Hindlimb muscle (tissue), 1 donor: ENCODE measurements at regions not wholly inside any gene's neighbourhood (a gene's known extent, or its start where the extent isn't known, plus 50 kb on each side); places are given as distances from the start of the nearest gene placed in this dataset.

Experiments
- DNase-seq: peaks from one replicate; pipeline ENCODE4 v3.0.0-alpha.2; 2013

GRCh38 chr1:87730274-87731216, 401.9 kb downstream of the LMO4 start:
- DNase-seq, result no peak

GRCh38 chr1:87733386-87733785, 404.7 kb downstream of the LMO4 start:
- no peak for DNase-seq

- DNase-seq, result no peak
Measured at GRCh38 chr1:87735750-87736149, 407.1 kb downstream of the LMO4 start.

GRCh38 chr1:87739141-87739540, 410.5 kb downstream of the LMO4 start:
- DNase-seq, result no peak

GRCh38 chr1:87739704-87740103, 411.0 kb downstream of the LMO4 start:
- no peak for DNase-seq

GRCh38 chr1:87743256-87743655, 414.6 kb downstream of the LMO4 start:
- DNase-seq, result no peak

GRCh38 chr1:87744056-87744455, 415.4 kb downstream of the LMO4 start:
- DNase-seq, result no peak

- no peak for DNase-seq
Measured at GRCh38 chr1:87744763-87745162, 416.1 kb downstream of the LMO4 start.

- no peak for DNase-seq
Measured at GRCh38 chr1:87753366-87753765, 424.7 kb downstream of the LMO4 start.

- no peak for DNase-seq
Measured at GRCh38 chr1:87754139-87754538, 425.5 kb downstream of the LMO4 start.

- no peak for DNase-seq
Measured at GRCh38 chr1:87757676-87758075, 429.0 kb downstream of the LMO4 start.

GRCh38 chr1:87759421-87760087, 430.9 kb downstream of the LMO4 start:
- no peak for DNase-seq

GRCh38 chr1:87760155-87760554, 431.5 kb downstream of the LMO4 start:
- no peak for DNase-seq

GRCh38 chr1:87760654-87761053, 432.0 kb downstream of the LMO4 start:
- DNase-seq, result no peak

- DNase-seq, result no peak
Measured at GRCh38 chr1:87763483-87763882, 434.8 kb downstream of the LMO4 start.

GRCh38 chr1:87765057-87765680, 436.5 kb downstream of the LMO4 start:
- DNase-seq, result no peak

- no peak for DNase-seq
Measured at GRCh38 chr1:87765681-87766070, 437.0 kb downstream of the LMO4 start.

GRCh38 chr1:87766737-87767136, 438.1 kb downstream of the LMO4 start:
- no peak for DNase-seq

- no peak for DNase-seq
Measured at GRCh38 chr1:87778896-87779295, 450.2 kb downstream of the LMO4 start.

- DNase-seq, result no peak
Measured at GRCh38 chr1:87781554-87781953, 452.9 kb downstream of the LMO4 start.

GRCh38 chr1:87783315-87783714, 454.6 kb downstream of the LMO4 start:
- no peak for DNase-seq

- DNase-seq, result no peak
Measured at GRCh38 chr1:87785386-87785785, 456.7 kb downstream of the LMO4 start.

- no peak for DNase-seq
Measured at GRCh38 chr1:87786229-87786628, 457.5 kb downstream of the LMO4 start.
